SK-N-DZ (cell line): ENCODE measurements at regions not wholly inside any gene's neighbourhood (a gene's known extent, or its start where the extent isn't known, plus 50 kb on each side); places are given as distances from the start of the nearest gene placed in this dataset.

ENCODE experiments used
- DNase-seq: peaks from one replicate; pipeline ENCODE4 v3.0.0-alpha.2; 2015; ENCODE audit warnings: low spot score

DNA sequence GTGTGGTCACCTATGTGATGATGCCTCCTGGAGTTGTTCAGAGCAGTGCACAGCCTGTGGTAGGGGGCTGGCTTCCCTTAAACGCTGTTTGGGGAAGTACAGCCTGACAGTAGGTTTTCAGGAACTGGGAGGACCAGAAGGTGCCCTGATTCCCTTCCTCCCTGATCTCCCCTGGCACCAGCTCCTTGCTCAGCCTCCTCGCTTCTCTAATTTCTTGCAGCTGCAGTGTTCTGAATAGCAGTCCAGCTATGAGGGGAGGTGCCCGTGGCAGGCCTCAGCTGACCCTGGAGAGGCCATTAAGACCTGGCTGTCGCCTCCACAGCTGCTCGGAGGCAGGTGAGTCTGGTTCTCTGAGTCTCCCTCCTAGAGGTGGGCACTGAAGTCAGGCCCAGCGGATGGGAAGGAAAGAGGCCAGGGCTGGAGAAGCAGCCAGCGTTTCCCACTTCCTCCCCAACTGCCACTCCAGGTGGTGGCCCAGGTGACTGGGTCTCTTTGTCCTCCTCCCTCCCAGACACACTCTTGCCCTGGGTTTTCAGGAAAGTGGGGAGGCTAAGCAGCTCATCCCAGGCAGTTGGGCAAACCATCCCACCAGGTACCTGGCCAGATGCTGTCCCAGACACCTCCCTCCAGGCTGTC, 52.0 kb upstream of the RPL11 start:
- no peak for DNase-seq

- DNase-seq: peak; percentile 26
These were observed 52.8 kb upstream of the RPL11 start for GRCh38 chr1:23638786-23639241.

DNA sequence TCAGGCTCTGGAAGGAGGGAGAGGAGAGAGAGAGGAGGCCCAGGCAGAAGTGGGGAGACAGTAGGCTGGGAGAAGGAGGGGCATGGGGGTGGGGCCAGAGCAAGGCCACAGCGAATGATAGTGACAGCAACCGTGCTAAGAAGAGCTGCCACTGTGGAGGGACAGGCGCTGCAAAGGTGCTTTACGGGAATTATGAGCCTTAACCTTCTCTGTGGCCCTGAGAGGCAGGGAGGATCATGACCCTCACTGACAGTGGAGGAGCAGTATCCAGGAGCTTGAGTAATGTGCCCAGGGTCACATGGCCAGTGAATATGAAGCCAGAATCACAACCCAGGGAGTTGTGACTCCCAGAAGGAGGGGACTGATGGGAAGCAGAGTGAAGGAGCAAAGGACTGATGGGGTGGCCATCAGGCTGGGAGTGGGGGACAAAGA, 53.4 kb upstream of the RPL11 start:
- no peak for DNase-seq

GRCh38 chr1:23636009-23636408, 55.6 kb upstream of the RPL11 start:
- DNase-seq: no peak

DNA sequence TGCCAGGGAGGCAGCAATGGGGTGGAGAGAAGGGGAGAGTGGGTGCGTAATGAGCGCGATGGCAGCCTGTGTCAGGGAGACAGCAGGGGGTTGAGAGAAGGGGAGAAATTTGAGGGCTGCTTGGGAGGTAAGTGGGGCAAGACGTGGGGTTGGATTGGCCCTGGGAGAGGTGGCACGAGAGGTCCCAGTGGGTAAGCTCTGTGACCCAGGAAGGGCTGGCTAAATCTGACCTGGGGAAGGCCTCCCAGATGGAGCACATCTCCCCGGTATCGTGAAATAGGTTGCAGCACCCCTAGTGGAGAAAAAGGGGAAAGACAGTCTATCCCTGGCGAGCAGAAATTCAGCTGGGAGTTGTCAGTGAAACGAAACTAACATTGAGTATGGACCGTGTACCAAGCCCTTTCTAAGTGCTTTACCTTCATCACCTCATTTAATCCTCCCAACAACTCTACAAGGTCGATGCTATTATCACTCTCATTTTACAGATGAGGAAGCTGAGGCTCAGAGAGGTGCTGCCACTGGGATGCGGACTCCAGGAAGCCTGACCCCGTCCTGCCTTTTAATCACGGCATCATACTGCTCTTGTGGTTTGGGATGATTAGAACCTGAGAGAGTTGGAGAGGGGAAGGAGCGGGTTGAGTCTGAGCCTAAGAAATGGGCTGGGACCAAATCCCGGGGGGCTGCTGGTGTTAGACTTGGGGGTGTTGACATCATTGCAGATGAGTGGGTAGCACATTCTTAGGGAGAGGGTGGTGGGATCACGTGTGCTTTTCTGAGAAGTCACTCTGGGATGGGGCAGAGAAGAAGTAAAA, 56.6 kb upstream of the RPL11 start:
- DNase-seq: peak; percentile 65

DNA sequence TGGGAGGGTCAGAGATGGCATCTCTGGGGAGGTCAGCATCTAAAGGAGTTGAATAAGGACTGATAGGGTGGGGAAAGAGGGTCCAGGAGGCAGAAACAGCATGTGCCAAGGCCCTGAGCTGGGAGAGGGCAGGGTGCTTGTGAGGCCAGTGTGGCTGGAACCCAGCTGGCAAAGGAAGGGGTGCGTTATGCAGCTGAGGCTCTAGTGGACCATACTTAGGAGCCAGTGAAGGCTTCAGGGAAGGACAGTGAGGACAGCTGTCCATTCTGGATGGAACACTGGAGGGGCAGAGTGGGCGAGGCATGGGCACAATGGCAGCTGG, 57.1 kb upstream of the RPL11 start:
- no peak for DNase-seq

GRCh38 chr1:23632479-23633160, 59.0 kb upstream of the RPL11 start:
- no peak for DNase-seq

- DNase-seq: no peak
These were observed 61.8 kb upstream of the RPL11 start for GRCh38 chr1:23629708-23630290.

DNA sequence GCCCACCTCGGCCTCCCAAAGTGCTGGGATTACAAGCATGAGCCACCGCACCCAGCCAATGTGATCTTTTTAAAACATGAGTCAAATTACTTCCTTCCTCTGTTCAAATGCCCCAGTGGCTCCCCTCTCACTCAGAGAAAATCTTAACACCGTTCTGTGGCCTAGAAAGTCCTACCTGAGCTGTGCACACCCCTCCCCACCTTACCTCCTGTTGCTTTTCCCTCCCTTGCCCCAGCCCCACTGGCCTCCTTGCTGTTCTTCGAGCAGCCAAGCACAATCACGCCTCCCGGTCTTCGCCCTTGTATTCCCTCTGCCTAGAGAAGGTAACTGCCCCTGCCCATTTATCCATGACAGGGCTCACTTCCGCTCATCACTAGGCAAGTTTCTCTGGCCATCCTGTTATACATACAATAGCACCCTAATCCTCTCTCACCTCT, 62.6 kb upstream of the RPL11 start:
- DNase-seq: no peak

- DNase-seq: no peak
These were observed 64.4 kb upstream of the RPL11 start for GRCh38 chr1:23627069-23627735.

DNA sequence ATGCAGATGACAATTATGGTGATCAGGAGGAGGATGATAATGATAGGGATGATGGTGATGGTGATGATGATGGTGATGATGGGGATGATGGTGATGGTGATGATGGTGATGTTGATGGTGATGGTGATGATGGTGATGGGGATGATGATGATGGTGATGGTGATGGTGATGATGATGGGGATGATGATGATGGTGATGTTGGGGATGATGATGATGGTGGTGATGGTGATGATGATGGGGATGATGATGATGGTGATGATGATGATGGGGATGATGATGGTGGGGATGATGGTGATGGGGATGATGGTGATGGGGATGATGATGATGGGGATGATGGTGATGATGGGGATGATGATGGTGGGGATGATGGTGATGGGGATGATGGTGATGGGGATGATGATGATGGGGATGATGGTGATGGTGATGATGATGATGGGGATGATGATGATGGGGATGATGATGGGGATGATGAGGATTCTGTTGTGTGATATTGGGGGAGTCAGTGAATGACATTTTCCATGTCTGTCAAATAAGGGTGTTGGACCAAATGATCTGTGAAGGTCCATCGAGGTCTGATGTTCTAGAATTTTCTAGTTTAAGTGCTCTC, 65.6 kb upstream of the RPL11 start:
- DNase-seq: no peak

DNA sequence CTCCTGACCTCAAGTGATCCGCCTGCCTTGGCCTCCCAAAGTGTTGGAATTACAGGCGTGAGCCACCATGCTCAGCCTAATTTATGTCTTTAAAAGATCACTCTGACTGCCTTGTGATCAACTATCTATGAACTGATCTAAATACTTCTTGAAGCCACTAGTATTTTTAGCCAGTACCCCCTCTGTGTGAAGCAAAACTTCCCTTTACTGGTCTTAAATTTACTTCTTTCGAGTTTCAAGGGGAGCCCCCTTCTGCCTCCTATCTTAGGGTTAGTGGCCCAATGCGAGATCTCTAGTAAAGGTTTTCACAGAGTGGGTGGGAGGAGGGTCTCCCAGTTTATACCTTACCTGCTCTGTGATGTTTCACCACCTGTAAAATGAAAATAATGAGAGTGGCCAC, 66.1 kb upstream of the RPL11 start:
- DNase-seq: no peak

DNA sequence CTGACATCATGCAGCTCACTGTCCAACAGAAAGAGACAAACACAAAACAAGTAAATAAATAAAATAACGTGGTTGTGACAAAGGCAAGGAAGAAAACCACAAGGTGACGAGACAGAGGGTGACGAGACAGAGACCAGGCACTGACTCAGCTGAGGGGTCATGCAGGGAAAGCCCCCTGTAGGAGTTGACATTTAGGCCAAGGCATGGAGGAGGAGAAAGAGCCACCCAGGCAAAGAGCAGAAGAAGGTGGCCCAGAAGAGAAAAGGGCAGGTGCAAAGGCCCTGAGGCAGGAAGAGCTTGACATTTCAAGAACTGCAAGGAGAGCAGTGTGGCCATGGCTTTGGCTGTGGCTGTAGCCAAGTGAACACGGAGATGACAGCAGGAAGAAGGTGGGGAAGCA, 65.1 kb upstream of the ID3 start:
- DNase-seq: no peak

DNA sequence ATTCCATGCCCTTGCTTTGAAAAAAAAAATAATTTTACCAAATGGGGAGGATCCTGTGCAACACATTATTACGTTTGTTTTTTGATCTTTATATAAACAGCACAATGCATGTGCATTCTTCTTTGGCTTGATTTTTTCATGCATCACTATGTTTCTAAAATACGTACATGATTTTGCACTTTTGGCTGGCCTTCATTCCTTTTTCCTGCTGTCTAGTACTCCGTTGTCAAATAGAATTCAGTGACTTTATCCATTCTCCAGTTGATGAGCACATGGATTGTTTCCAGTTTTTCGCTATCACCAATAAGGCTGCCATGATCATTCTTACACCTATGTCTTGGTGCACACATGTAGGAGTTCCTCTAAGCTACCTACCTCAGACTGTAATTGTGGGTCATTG, 63.0 kb upstream of the ID3 start:
- DNase-seq: no peak

GRCh38 chr1:23620605-23621004, 61.3 kb upstream of the ID3 start:
- DNase-seq: no peak

GRCh38 chr1:23619299-23620188, 60.2 kb upstream of the ID3 start:
- peak; percentile 66 for DNase-seq

- no peak for DNase-seq
These were observed 59.3 kb upstream of the ID3 start for GRCh38 chr1:23618586-23619083.

DNA sequence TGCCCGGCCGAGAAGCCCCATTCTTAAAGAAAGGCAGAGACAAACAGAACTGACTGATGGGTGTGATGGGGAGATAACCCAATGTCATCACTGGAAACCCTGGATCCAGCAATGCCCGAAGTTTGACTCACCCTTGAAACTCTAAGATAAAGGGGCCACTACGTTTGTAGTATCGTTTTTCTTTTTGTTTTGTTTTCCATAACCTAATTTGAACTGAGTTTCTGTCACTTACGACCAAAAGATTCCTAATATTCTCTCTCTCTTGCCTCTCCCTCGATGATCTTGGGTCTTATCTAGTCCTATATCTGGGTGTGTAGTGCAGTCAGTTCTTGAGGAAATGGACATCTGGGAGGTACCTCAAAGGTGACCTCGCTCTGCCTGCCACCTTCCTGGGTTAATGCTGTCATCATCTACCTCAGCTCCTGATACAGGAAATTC, 57.8 kb upstream of the ID3 start:
- no peak for DNase-seq

DNA sequence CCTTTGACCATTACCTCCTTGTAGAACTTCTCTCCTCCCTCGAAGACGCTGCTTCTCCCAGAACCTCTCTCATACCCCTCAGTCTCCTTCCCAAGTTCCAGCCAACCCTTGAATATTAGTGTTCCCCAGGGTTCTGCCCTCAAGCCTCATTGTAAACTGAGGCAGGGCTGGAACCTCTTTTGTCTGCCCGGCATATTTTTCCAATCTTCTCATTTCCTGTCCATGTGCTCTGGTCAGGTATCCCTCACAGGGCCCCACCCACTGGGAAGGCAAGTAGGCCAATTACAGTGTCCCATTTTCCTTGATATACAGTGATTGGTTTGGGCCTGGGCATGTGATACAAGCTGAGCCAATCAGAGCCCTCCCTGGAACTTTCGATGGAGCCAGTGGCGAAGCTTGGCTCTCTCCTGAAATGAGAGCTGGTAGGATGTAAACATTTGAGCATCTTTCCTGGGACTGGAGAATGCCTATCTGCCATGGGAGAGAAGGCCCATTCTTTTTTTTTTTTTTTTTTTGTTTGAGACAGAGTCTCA, 57.1 kb upstream of the ID3 start:
- DNase-seq: no peak

DNA sequence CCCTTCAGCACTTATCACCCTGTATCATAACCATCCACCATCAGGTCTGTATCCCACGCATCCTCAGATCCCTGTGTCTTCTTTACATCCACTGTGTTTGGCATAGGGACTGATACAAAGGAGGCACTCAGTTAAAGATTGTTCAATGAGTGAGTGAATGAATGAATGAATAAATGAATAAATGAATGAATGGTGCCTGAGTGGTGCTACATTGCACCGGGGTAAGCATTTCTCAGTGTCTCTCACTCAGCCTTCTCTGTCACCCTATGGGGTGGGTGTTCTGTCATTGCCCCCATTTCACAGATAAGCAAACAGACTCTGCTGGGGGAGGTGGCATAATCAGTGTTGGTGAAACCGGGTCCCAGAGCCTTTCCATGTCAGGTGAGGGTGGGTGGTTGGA, 56.6 kb upstream of the ID3 start:
- no peak for DNase-seq
